Activated naive CD4-positive, alpha-beta T cell treated with Interleukin-2 at 50 U/mL for 16 hours (primary cell): ENCODE measurements at regions not wholly inside any gene's neighbourhood (a gene's known extent, or its start where the extent isn't known, plus 50 kb on each side); places are given as distances from the start of the nearest gene placed in this dataset.

Source experiments
- DNase-seq: peaks from one replicate; pipeline ENCODE4 v3.0.0-alpha.2; 2020

- DNase-seq, result no peak
Observed at GRCh38 chr5:87948486-87948885, 320.2 kb downstream of the TMEM161B start.

GRCh38 chr5:87946271-87946670 lies 322.4 kb downstream of the TMEM161B start:
- no peak for DNase-seq

DNA sequence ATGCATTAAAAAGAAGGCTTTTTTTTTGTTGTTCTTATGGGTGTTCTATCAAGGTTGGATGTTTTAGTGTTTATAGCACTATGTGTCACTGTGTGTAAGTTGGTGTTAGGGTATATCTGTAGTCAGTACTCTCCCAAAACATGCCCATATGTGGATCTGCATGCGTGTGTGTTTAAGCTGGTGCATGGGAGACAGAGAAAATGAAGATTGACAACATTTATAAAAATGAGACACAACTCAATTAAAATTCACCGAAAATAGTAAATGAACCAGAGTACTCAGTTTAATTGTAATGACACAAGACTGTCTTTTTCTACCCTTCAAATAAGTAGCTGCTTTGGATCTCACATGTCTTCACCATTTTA lies 323.4 kb downstream of the TMEM161B start:
- DNase-seq, result no peak

GRCh38 chr5:87944553-87945285 lies 323.9 kb downstream of the TMEM161B start:
- DNase-seq, result no peak

DNA sequence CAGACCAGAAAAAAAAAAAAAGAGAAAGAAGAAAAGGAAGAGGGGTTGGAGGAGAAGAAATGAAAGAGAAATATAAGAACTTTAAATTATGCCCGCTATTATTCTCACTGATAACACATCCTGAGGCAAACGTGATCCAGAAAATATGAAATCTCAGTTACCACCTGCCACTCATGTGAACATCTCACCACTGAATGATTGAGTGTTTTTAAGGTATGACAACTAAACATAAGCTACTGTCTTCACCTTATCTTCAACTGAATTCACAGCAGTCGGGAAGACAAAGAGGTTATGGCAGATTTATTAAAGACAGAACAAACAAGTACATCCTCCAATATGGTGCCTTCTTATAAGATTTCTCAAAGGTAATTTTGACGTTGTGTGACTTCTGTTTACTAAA lies 327.9 kb downstream of the TMEM161B start:
- DNase-seq, result no peak

DNA sequence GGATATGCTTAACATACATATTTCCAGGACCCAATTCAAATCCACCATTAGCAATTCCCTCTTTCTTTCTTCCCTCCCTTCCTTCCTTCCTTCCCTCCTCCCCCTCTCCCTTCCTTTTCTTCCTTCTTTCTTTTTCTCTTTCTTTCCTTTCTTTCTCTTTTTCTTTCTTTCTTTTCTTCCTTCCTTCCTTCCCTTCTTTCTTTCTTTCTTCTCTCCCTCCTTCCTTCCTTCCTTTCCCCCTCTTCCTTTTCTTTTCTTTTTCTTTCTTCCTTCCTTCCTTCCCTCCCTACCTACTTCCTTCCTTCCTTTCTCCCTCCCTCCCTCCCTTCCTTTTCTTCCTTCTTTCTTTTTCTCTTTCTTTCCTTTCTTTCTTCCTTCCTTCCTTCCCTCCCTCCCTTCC lies 332.0 kb downstream of the TMEM161B start:
- no peak for DNase-seq

- DNase-seq, result no peak
Observed at GRCh38 chr5:87924436-87924835, 344.2 kb downstream of the TMEM161B start.

DNA sequence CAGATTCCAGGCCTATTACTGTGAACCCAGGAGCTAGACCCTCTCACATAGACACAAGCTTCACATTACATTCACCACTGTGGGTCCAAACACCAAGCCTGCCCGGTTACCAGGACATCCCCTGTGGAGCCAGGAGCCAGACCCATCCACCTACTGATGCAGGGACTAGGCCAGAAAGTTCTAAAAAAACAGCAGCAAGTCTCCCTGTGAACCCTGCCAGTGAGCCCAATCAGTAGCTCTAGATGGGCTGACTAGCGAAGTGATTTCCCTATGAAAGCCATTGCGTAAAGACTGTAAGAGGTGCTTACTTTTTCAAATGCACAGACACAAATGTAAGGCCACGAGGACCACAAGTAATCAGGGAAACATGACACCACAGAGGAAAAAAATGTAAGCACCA lies 352.3 kb downstream of the TMEM161B start:
- DNase-seq, result no peak

DNA sequence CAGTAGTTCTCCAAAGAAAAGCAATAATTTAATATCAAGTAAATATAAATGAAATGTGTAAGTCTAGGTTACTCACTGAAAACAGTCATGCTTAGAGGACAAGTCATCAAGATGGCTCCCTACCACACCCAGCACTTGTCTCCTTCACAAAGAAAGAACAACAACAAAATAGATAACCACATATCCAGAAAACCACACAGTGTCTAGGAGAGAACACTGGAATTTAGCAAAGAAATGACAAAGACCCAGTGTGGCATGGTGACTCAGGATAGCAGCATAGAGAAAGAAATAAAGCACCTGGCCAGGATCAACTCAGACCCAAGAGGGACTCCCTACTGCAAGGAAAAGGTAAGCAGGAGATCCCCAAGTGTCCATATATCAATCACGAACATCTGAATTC lies 356.2 kb downstream of the TMEM161B start:
- DNase-seq, result no peak

- DNase-seq, result no peak
Observed at GRCh38 chr5:87909382-87909781, 359.3 kb downstream of the TMEM161B start.

GRCh38 chr5:87906962-87907361 lies 361.7 kb downstream of the TMEM161B start:
- no peak for DNase-seq

DNA sequence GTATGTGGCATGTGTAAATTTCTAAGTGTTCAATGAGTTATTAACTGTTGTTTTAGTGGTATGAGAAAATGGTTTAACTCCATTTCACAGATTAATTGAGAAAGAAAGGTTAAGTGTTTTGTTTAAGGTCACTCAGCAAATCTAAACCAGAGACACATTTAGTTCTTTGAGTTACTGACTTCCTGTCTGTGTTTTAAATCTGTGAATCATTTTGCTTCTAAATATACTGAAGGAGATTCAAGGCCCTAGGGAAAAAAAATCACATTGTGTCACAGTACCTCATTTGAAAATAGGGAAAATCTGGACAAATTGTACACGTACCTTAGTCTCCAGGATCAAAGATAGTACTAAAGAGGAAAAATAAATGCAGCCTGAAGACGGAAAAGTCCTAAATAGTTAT lies 368.2 kb downstream of the TMEM161B start:
- no peak for DNase-seq

DNA sequence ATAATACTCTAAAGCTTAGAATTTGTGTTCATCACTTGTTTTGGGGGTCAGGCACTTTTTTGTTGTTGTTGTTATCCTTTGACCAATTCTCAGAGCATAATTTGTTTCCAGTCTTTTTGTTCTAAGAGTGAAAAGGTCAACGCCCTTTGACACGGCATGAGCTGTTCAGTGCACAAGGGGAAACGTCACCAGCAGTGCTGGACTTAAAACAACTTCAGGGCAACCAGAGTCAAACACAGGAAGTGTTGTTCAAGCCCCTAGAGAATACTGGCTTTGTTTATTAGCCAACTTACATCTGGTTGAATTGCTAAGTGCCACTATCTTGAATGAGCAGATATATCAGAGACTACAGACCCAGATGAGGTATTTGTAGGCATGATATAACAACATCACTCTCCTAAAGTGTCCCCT lies 368.9 kb downstream of the TMEM161B start:
- DNase-seq, result no peak

- DNase-seq, result no peak
Observed at GRCh38 chr5:87899208-87899661, 369.4 kb downstream of the TMEM161B start.

- DNase-seq, result no peak
Observed at GRCh38 chr5:87898574-87898973, 370.1 kb downstream of the TMEM161B start.

DNA sequence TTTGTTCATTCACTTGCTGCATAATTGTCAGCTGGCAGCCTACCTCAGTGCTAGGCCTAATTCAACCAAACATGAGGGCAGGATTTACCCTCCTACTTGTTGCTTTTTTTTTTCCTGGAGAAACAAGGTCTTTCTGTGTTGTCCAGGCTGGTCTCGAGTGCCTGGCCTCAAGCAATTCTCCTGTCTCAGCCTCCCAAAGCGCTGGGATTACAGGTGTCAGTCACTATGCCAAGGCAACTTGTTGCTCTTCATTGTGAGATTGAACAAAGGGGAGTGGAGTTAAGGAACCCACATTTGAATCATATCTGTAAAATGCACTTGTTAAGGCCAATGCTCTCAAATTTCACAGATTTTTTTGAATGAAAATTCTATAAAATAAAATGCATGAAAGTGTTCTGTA lies 380.5 kb downstream of the TMEM161B start:
- DNase-seq, result no peak

DNA sequence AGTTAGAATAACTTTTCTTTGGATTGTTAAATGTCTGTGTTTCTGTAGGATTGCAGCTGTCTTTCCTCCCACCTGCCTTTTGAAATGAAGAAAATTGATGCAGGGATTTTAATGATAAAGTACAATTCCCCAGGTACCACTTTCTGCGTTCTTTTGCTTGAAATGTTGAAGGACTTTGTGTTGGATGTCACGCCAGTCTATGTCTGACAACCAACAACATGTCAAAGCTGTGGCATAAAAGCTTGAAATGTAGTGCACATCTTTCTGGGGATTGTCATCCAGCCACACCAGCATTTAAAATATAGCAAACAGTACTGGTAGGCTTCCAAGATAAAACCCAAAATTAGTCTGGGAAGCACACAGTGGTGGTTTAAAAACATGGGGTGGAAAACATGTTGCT lies 381.4 kb downstream of the TMEM161B start:
- DNase-seq, result no peak

DNA sequence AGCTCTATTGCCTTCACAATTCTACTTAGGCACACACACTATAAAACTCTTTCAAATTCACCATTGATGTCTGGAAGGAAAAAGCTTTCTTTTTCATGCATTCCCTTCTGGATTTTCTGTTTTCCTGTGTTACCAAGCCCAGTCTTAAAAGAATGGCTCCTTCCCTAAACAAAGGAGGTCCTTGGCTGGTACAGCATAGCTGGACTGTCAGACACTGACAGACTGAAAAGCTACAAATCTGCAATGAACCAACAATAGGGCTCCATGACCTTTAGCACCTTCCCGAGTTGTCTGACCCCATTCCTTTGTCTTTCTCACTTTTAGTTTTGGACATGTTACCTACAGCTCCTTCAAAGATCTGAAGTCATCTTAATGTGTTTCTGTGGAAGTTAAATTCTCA lies 382.5 kb downstream of the TMEM161B start:
- DNase-seq, result no peak

GRCh38 chr5:87885758-87886157 lies 382.9 kb downstream of the TMEM161B start:
- DNase-seq, result no peak

DNA sequence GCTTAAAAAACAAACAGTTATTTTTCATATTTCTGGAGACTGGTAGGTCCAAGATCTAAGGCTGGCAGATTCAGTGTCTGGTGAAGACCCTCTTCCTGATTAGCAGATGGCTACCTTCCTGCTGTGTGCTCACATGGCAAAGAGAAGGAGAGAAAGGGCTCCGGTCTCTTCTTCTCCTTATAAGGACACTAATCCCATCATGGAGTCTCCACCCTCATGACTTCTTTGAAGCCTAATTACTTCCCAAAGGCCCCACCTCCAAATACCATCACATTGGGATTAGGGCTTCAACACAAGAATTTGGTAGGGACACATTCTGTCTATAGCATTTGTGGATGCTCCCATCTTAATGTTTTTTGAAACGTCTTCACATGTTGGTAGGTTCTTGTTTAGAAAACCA lies 391.1 kb downstream of the TMEM161B start:
- no peak for DNase-seq

DNA sequence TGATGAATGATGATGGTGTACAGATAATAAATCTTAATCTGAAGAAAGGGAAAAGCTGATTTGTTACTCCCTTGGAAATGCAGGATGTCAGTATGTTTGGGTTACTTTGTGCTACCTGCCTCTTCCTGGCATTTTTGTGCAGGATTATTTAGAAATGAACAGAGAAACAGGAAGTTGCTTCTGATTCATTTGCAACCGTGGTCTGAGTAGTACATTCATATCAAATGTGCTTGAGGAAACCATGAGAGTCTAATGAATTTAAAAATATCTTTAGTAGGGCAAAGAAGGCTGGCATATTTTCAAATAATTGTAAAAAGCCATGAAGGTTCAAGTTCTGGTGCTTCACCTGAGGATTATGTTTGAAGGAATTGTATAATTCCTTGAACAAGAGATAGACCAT lies 391.6 kb downstream of the TMEM161B start:
- no peak for DNase-seq

DNA sequence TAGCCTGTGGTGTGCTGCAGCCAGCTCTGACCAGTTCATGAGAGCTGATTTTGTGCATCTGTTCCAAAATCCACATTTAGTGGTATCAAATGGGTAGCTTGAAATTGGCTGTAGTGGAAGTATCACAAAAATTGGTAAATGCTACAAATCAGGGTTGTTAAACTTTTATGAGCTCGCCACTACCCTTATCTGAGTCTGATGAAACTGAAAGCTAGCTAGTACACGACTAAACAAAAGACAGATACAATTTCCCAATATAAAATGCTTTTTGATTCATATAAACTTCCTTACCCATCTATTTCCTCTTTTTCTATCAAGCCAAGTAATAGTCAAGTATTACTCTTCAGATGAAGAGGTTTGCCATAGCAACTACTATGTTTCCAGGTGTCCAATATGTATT lies 392.0 kb downstream of the TMEM161B start:
- DNase-seq, result no peak

GRCh38 chr5:87872986-87873385 lies 395.7 kb downstream of the TMEM161B start:
- no peak for DNase-seq

DNA sequence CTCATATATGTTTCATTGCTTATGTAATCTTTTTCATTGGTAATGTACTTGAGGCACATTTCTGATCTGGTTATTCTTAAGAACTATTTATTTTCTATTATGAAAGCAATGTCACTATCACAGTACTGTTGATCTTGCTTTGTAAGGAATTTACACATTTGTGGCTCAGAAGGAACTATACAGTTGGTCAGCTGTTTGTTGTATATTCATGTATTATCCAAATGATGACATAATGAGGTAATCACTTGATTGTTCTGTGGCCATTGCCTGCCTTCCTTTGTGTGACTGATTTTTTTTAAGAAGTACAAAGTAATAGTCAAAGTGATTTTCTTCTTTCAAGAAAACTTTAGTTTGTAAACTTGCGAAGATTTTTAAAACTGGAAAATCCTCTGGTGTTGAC lies 399.9 kb downstream of the TMEM161B start:
- no peak for DNase-seq

DNA sequence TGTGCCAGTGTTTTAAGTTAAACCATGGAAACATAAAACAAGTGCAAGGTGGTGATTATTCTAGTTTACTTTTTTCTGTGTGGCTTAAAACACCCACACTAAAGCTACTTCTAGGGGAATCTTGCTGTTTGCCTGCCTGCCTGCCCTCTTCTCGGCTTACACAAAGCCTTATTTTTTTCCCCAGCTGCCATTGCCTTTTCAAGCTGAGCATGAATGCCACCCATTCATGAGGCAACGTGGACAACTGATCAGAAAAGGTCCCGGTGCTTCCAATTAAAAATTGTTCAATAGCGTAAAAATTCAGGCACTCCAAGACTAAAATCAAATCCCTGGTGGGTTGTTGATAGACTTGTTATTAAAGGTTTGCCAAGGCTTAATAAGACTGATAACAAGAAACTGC lies 401.4 kb downstream of the TMEM161B start:
- no peak for DNase-seq
